ENCODE measurements at regions not wholly inside any gene's neighbourhood (a gene's known extent, or its start where the extent isn't known, plus 50 kb on each side); places are given as distances from the start of the nearest gene placed in this dataset.

DNA sequence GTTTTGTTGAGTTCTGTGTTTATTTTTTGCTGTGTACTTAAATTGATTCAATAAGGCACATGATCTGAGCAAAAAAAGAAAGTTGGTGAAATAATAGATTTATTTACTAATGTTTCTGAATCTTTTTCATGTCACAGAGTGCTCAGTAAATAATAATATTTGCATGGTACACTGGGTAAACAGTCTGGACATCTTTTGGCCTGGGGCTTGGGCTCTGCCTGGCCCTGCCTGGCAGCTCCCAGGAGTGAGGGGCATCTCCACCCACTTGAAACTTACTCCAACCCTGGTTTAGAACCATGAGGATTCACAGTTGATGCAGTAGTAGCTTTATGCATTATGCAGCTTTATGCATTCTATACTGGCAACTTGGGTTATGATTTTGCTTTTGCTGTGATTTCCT, 124.2 kb upstream of the SLC4A4 start:
- ChIA-PET POLR2A (no interaction called here), CTCF (interaction anchor here (0.6 kb wide), 1 partner anchor 15 kb away, joined by 3 read pairs; no protein-coding TSS in a partner anchor)
- DNase-seq (ENCODE audit: low spot score), result no peak
- Mint-ChIP-seq H3K27ac (no peak overlapping the region), H3K36me3 (no peaks in the 10 kb centered on the region), H3K27me3 (ENCODE audit: low read depth) (no peaks in the 10 kb centered on the region), H3K9me3 (no peaks in the 10 kb centered on the region), H3K4me1 (peaks cover 3% of the 10 kb centered on the region; the same call in 1 of the 2 replicates), H3K4me3 (no peak overlapping the region)
- ATAC-seq, result no peak
- TF ChIP-seq MYBL2 (CRISPR knock-in tag; IDR thresholded peaks at IDR 0.05) (no peak), NR2C2 (CRISPR knock-in tag; IDR thresholded peaks at IDR 0.05) (no peak), CTCF (IDR thresholded peaks at IDR 0.05) (no peak), SMAD3 (CRISPR knock-in tag; IDR thresholded peaks at IDR 0.05; ENCODE audit: borderline replicate concordance) (no peak), ZNF671 (CRISPR knock-in tag; IDR thresholded peaks at IDR 0.05) (no peak), IRF2 (CRISPR knock-in tag; IDR thresholded peaks at IDR 0.05; ENCODE audit: borderline replicate concordance, low read depth) (no peak), JUN (CRISPR knock-in tag; IDR thresholded peaks at IDR 0.05) (no peak), USF1 (CRISPR knock-in tag; IDR thresholded peaks at IDR 0.05) (no peak), ATF2 (CRISPR knock-in tag; IDR thresholded peaks at IDR 0.05; ENCODE audit: borderline replicate concordance, low read depth) (no peak), ZNF138 (CRISPR knock-in tag; conservative IDR thresholded peaks at IDR 0.05) (no peak), FOXP1 (CRISPR knock-in tag; IDR thresholded peaks at IDR 0.05; ENCODE audit: borderline replicate concordance) (no peak), CREB1 (CRISPR knock-in tag; IDR thresholded peaks at IDR 0.05) (no peak), TEAD1 (CRISPR knock-in tag; IDR thresholded peaks at IDR 0.05) (no peak), IRF1 (CRISPR knock-in tag; IDR thresholded peaks at IDR 0.05) (no peak), ZBTB43 (CRISPR knock-in tag; IDR thresholded peaks at IDR 0.05) (no peak), PREB (CRISPR knock-in tag; IDR thresholded peaks at IDR 0.05; ENCODE audit: borderline replicate concordance) (no peak), ZNF263 (CRISPR knock-in tag; IDR thresholded peaks at IDR 0.05; ENCODE audit: low read depth) (no peak)
- TF ChIP-seq, protein P1, sequence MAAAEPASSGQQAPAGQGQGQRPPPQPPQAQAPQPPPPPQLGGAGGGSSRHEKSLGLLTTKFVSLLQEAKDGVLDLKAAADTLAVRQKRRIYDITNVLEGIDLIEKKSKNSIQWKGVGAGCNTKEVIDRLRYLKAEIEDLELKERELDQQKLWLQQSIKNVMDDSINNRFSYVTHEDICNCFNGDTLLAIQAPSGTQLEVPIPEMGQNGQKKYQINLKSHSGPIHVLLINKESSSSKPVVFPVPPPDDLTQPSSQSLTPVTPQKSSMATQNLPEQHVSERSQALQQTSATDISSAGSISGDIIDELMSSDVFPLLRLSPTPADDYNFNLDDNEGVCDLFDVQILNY (CRISPR knock-in tag; IDR thresholded peaks at IDR 0.05), result no peak
- TF ChIP-seq, protein P2, sequence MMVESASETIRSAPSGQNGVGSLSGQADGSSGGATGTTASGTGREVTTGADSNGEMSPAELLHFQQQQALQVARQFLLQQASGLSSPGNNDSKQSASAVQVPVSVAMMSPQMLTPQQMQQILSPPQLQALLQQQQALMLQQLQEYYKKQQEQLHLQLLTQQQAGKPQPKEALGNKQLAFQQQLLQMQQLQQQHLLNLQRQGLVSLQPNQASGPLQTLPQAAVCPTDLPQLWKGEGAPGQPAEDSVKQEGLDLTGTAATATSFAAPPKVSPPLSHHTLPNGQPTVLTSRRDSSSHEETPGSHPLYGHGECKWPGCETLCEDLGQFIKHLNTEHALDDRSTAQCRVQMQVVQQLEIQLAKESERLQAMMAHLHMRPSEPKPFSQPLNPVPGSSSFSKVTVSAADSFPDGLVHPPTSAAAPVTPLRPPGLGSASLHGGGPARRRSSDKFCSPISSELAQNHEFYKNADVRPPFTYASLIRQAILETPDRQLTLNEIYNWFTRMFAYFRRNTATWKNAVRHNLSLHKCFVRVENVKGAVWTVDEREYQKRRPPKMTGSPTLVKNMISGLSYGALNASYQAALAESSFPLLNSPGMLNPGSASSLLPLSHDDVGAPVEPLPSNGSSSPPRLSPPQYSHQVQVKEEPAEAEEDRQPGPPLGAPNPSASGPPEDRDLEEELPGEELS (CRISPR knock-in tag; IDR thresholded peaks at IDR 0.05), result no peak
